HEK293 (cell line): ENCODE measurements at regions not wholly inside any gene's neighbourhood (a gene's known extent, or its start where the extent isn't known, plus 50 kb on each side); places are given as distances from the start of the nearest gene placed in this dataset.

Experiments
- CTCF ChIA-PET: fragments of 350-600 bp; formaldehyde crosslinking; extraction: SDS; loops from one replicate; lab custom pipeline; 2021; ENCODE audit warnings: antibody characterized with exemption; lab: Yijun Ruan, JAX
- POLR2A ChIA-PET: fragments of 300-600 bp; formaldehyde crosslinking; extraction: SDS; loops from one replicate; lab custom pipeline; 2020; ENCODE audit warnings: antibody characterized with exemption, inconsistent platforms; lab: Yijun Ruan, JAX
- H3K27ac ChIP-seq: fragments of 200-500 bp; sonication (Bioruptor generic); 2 replicates; pipeline ENCODE4 v1.5.1; 2014; ENCODE audit warnings: low read depth, low read length, control low read depth, inconsistent platforms; ENCODE audit errors: extremely low read depth
- H3K36me3 ChIP-seq, 2 experiments: fragments of 200-500 bp in 1 of 2; sonication (Bioruptor generic) in 1 of 2; 1 replicate in 1 of 2; 2 replicates in 1 of 2; pipeline ENCODE4 v1.5.1; 2014 to 2017; ENCODE audit warnings: inconsistent platforms in 2 of 2, low read length in 2 of 2; ENCODE audit not compliant: control insufficient read depth in 2 of 2, insufficient read depth in 1 of 2
- H3K4me1 ChIP-seq: fragments of 200-500 bp; sonication (Bioruptor generic); 2 replicates; pipeline ENCODE4 v1.5.1; 2014; ENCODE audit warnings: mild to moderate bottlenecking, low read length, inconsistent platforms; ENCODE audit not compliant: control insufficient read depth, insufficient read depth
- H3K4me3 ChIP-seq: 2 replicates; pipeline ENCODE4 v1.5.1; 2011; ENCODE audit warnings: low read depth, mild to moderate bottlenecking, control low read depth, low read length, moderate library complexity
- H3K9me3 ChIP-seq: fragments of 200-500 bp; sonication (Bioruptor generic); 2 replicates; pipeline ENCODE4 v1.5.1; 2014; ENCODE audit warnings: low read depth, low read length, inconsistent platforms; ENCODE audit not compliant: control insufficient read depth, insufficient read depth
- ATF2 ChIP-seq: fragments of 450-650 bp; formaldehyde crosslinking; IDR thresholded peaks from 2 replicates; pipeline ENCODE4 v1.5.1; 2016; ENCODE audit warnings: missing biosample characterization, missing genetic modification characterization, low read depth
- EGR2 ChIP-seq: fragments of 450-650 bp; formaldehyde crosslinking; IDR thresholded peaks from 2 replicates; pipeline ENCODE4 v1.5.1; 2016; ENCODE audit warnings: low read depth, missing biosample characterization, missing genetic modification characterization
- GLI4 ChIP-seq: fragments of 450-650 bp; formaldehyde crosslinking; IDR thresholded peaks from 2 replicates; pipeline ENCODE4 v1.5.1; 2016; ENCODE audit warnings: missing biosample characterization, missing genetic modification characterization
- HOXA7 ChIP-seq: sonication (generic); formaldehyde crosslinking; IDR thresholded peaks from 2 replicates; pipeline ENCODE4 v1.8.1; 2022; ENCODE audit warnings: missing genetic modification reagents, borderline replicate concordance
- KLF17 ChIP-seq: fragments of 450-650 bp; formaldehyde crosslinking; IDR thresholded peaks from 2 replicates; pipeline ENCODE4 v1.5.1; 2016; ENCODE audit warnings: missing biosample characterization, missing genetic modification characterization
- RBAK ChIP-seq: fragments of 450-650 bp; formaldehyde crosslinking; IDR thresholded peaks from 2 replicates; pipeline ENCODE4 v1.5.1; 2016; ENCODE audit warnings: missing biosample characterization, missing genetic modification characterization
- SCRT2 ChIP-seq: fragments of 450-650 bp; formaldehyde crosslinking; IDR thresholded peaks from 2 replicates; pipeline ENCODE4 v1.5.1; 2016; ENCODE audit warnings: missing biosample characterization, missing genetic modification characterization
- SP7 ChIP-seq: fragments of 450-650 bp; formaldehyde crosslinking; IDR thresholded peaks from 2 replicates; pipeline ENCODE4 v1.5.1; 2016; ENCODE audit warnings: missing biosample characterization, missing genetic modification characterization
- WT1 ChIP-seq: fragments of 450-650 bp; formaldehyde crosslinking; IDR thresholded peaks from 2 replicates; pipeline ENCODE4 v1.5.1; 2016; ENCODE audit warnings: missing biosample characterization, missing genetic modification characterization
- ZBTB10 ChIP-seq: fragments of 450-650 bp; formaldehyde crosslinking; IDR thresholded peaks from 2 replicates; pipeline ENCODE4 v1.5.1; 2016; ENCODE audit warnings: missing biosample characterization, missing genetic modification characterization
- ZBTB20 ChIP-seq: fragments of 450-650 bp; formaldehyde crosslinking; IDR thresholded peaks from 2 replicates; pipeline ENCODE4 v1.5.1; 2016; ENCODE audit warnings: missing biosample characterization, missing genetic modification characterization
- ZFHX2 ChIP-seq: fragments of 450-650 bp; formaldehyde crosslinking; conservative IDR thresholded peaks from 2 replicates; pipeline ENCODE4 v1.5.1; 2016; ENCODE audit warnings: missing biosample characterization, missing genetic modification characterization
- ZNF148 ChIP-seq: fragments of 450-650 bp; formaldehyde crosslinking; IDR thresholded peaks from 2 replicates; pipeline ENCODE4 v1.5.0; 2017; ENCODE audit warnings: missing biosample characterization, missing genetic modification characterization, borderline replicate concordance
- ZNF155 ChIP-seq: fragments of 450-650 bp; formaldehyde crosslinking; IDR thresholded peaks from 2 replicates; pipeline ENCODE4 v1.5.1; 2016; ENCODE audit warnings: missing biosample characterization, missing genetic modification characterization
- ZNF16 ChIP-seq: fragments of 450-650 bp; formaldehyde crosslinking; IDR thresholded peaks from 2 replicates; pipeline ENCODE4 v1.5.1; 2016; ENCODE audit warnings: low read depth, missing biosample characterization, missing genetic modification characterization
- ZNF324 ChIP-seq: fragments of 450-650 bp; formaldehyde crosslinking; IDR thresholded peaks from 2 replicates; pipeline ENCODE4 v1.5.1; 2016; ENCODE audit warnings: missing biosample characterization, missing genetic modification characterization
- ZNF514 ChIP-seq: fragments of 450-650 bp; formaldehyde crosslinking; IDR thresholded peaks from 2 replicates; pipeline ENCODE4 v1.5.1; 2016; ENCODE audit warnings: missing biosample characterization, missing genetic modification characterization
- ZNF747 ChIP-seq: fragments of 450-650 bp; formaldehyde crosslinking; IDR thresholded peaks from 2 replicates; pipeline ENCODE4 v1.5.1; 2016; ENCODE audit warnings: missing biosample characterization, missing genetic modification characterization
- ZNF76 ChIP-seq: fragments of 450-650 bp; formaldehyde crosslinking; IDR thresholded peaks from 2 replicates; pipeline ENCODE4; 2016; ENCODE audit warnings: low read depth, missing biosample characterization, missing genetic modification characterization, borderline replicate concordance
- ZSCAN30 ChIP-seq: fragments of 450-650 bp; IDR thresholded peaks from 2 replicates; pipeline ENCODE4 v1.5.1; 2018; ENCODE audit warnings: missing biosample characterization, mild to moderate bottlenecking, missing genetic modification characterization, moderate library complexity

GRCh38 chr11:129593098-129593497, 217.4 kb downstream of the BARX2 start:
- TF ChIP-seq ATF2 (tag by site-specific recombination), result no peak
- TF ChIP-seq SCRT2 (tag by site-specific recombination), result peak; percentile 85
- POLR2A ChIA-PET, result no interaction called here
- CTCF ChIA-PET, result no interaction called here

GRCh38 chr11:129595038-129595962, 219.7 kb downstream of the BARX2 start:
- H3K36me3 ChIP-seq, result no peaks in the 10 kb centered on the region
- no peak overlapping the region for H3K27ac ChIP-seq
- no peaks in the 10 kb centered on the region for H3K4me1 ChIP-seq
- TF ChIP-seq EGR2, result peak; percentile 86
- TF ChIP-seq ZFHX2 (tag by site-specific recombination), result peak; percentile 81
- TF ChIP-seq ZNF324 (tag by site-specific recombination), result no peak
- no peak overlapping the region for H3K4me3 ChIP-seq
- no peaks in the 10 kb centered on the region for H3K9me3 ChIP-seq
- ChIA-PET CTCF (interaction anchor here (0.5 to 0.9 kb wide), 3 partner anchors 155 to 1149 kb away, joined by 3 read pairs; no protein-coding TSS in a partner anchor), POLR2A (no interaction called here)

More at GRCh38 chr11:129593098-129593497, 217.4 kb downstream of the BARX2 start:
- Histone ChIP-seq H3K4me1 (no peaks in the 10 kb centered on the region), H3K9me3 (no peaks in the 10 kb centered on the region), H3K4me3 (no peak overlapping the region), H3K36me3 (no peaks in the 10 kb centered on the region), H3K27ac (no peak overlapping the region)

GRCh38 chr11:129596351-129596750, 219.3 kb upstream of the TMEM45B start:
- H3K36me3 ChIP-seq, result no peaks in the 10 kb centered on the region
- no peak overlapping the region for H3K27ac ChIP-seq
- ChIA-PET CTCF (interaction anchor here (0.6 to 0.9 kb wide), 3 partner anchors 154 to 232 kb away, joined by 3 read pairs; no protein-coding TSS in a partner anchor), POLR2A (no interaction called here)
- H3K4me1 ChIP-seq, result no peaks in the 10 kb centered on the region
- H3K9me3 ChIP-seq, result no peaks in the 10 kb centered on the region
- H3K4me3 ChIP-seq, result no peak overlapping the region
- TF ChIP-seq GLI4 (tag by site-specific recombination) (no peak), ZBTB10 (tag by site-specific recombination) (no peak), ZBTB20 (no peak), ZNF16 (no peak), ZSCAN30 (no peak), ZNF514 (tag by site-specific recombination) (no peak), ZNF155 (tag by site-specific recombination) (no peak), ZNF76 (no peak), KLF17 (tag by site-specific recombination) (no peak), RBAK (tag by site-specific recombination) (no peak), WT1 (no peak), SP7 (tag by site-specific recombination) (no peak), ZNF148 (no peak), ZNF747 (tag by site-specific recombination) (no peak), HOXA7 (CRISPR knock-in tag) (no peak)
